ENCODE measurements at regions not wholly inside any gene's neighbourhood (a gene's known extent, or its start where the extent isn't known, plus 50 kb on each side); places are given as distances from the start of the nearest gene placed in this dataset.

DNA sequence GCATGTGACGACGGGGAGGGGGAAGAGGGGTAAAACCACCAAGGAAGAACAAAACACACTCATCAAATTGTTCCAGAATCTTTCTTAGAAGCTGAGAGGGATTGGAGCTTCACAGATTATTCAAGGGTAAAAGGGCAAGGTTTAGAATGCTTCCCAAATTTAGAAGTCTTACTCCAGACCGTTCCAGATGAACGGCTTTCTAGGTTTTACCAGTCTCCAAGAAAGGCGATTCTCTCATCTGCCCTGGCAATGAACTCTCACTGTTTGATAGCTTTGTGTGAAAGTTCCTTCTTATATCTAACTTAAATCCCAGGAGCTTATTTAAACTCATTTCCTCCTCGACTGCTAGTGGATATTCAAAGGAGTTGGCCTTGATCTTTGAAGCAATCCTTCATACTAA lies 124.3 kb upstream of the PRICKLE2 start:
- no peak overlapping the region for H3K27ac ChIP-seq
- TF ChIP-seq, protein P1, sequence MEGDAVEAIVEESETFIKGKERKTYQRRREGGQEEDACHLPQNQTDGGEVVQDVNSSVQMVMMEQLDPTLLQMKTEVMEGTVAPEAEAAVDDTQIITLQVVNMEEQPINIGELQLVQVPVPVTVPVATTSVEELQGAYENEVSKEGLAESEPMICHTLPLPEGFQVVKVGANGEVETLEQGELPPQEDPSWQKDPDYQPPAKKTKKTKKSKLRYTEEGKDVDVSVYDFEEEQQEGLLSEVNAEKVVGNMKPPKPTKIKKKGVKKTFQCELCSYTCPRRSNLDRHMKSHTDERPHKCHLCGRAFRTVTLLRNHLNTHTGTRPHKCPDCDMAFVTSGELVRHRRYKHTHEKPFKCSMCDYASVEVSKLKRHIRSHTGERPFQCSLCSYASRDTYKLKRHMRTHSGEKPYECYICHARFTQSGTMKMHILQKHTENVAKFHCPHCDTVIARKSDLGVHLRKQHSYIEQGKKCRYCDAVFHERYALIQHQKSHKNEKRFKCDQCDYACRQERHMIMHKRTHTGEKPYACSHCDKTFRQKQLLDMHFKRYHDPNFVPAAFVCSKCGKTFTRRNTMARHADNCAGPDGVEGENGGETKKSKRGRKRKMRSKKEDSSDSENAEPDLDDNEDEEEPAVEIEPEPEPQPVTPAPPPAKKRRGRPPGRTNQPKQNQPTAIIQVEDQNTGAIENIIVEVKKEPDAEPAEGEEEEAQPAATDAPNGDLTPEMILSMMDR (conservative IDR thresholded peaks at IDR 0.05), result no peak

DNA sequence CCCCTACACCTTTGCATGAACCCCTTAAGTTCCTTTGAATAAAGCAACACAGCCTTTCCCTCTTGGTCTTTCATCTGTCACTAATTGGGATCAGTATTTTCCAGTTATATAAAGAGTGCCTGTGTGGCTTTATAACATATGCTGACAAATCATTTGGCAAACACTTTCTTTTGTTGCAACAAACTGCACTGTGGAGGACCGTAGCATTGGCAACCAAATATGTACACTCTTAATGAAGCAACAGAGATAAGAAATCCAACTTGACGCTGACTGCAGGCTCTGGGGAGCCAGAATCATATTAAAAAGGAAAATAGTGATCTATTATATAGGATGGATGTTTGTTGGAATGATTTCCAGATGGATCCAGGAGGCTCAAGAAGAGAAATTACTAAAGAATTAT lies 120.1 kb upstream of the PRICKLE2 start:
- TF ChIP-seq, protein P1 (conservative IDR thresholded peaks at IDR 0.05), result no peak
- no peak overlapping the region for H3K27ac ChIP-seq

DNA sequence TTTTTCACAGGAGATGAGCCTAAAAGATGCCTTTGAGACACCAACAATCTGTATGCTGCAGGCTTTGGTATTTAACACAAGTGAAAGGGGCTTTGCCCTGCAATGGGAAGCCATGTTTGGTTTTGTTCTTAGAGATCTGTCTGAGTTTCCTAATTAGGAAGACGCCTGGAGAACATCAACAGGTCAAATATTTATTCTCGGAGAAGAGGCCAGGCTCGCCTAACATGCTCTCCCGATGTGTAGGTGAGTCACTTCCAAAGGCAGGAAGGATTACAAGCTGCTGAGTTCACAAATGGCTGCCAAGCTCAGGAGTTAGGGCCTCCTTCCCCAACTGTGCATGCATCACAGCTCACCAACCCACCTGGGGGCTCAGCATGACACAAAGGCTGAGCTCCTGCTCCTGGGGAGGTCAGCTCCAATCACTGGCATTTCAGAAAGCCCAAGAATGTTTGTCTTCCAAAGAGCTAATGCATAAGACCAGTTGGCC lies 119.5 kb upstream of the PRICKLE2 start:
- H3K27ac ChIP-seq, result no peak overlapping the region
- TF ChIP-seq, protein P1 (conservative IDR thresholded peaks at IDR 0.05), result no peak

DNA sequence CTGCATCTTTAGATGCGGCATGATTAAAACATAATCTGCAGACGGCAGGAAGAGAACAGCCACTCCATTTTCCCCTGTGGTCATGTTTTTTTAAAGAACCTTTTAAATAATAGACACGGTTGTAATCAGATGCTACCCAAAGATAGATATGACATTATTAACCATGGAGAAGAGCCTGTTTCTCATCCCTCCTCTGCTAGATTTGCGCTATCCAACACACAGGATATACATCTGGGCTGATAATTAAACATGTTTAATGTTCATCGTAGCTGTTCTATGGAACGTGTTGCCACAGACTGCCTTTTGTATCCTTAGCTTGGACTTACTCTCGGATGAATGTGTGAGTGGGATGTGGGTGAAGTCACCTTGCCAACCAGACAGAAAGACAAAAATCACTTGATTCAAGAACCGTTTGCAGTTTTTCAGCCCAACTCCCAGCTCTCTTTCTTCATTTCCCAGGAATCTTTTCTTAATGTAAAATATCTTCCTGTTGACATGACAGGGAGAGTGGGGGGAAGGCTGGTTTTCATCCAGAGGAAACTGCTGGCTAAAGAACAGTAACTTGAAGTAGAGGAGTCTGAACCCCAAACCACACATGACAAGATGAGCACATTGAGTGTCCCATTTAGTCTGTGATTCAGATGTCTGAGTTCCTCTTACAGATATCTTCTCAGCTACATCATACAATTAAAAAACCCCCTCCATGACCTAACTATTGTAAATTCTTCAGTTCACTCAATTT lies 118.6 kb upstream of the PRICKLE2 start:
- TF ChIP-seq, protein P1 (conservative IDR thresholded peaks at IDR 0.05), result no peak
- H3K27ac ChIP-seq, result no peak overlapping the region

DNA sequence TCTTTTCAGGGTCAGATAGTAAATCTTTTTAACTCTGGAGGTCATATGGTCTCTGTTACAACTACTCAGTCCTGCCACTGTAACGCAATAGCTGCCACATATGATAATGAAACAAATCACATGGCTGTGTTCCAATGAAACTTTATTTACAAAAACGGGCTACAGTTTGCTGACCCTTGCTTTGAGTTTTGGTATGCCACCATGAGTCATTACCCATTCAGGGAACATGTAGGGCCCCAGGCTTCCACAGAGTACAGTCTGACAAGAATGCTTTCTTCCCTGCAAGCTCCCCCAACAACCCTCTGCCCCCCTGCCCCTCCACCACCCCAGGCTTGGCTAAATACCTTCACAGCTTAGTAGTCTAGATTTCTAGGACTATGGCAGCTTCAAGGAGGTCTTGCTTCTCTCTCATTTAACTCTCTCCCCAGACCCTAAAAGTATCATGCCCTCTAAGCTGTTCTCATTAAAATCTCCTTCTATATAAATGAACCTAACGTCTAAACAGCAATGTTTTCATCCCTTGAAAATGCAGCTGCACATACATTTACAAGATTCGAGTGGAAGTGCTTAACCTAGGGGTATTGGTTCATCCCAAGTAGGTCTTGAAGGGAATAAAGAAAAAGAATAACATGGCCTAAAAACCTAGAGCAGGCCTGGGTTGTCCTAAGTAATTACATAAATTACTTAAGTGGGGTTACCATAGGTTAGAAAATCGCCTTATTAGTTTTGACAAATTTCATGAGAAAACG lies 117.8 kb upstream of the PRICKLE2 start:
- no peak overlapping the region for H3K27ac ChIP-seq

DNA sequence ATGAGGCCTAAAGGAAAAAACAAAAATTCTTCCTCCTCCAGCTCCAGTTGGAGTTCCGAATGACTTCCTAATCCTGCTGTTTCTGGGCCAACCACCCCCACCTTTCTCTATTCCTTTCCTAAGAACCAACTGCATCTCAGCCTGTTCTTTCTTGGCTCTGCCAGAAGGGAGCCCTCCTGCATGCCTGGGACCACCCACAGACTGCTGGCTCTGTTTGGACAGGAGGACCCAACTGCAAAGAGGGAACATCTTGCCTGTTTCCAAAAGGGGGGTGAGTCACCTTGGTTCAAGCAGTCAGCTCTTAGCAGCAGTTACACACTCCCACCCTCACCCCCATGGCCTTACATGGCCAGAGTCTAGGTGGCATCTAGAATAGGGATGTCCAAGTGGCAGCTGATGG lies 116.0 kb upstream of the PRICKLE2 start:
- TF ChIP-seq, protein P1 (conservative IDR thresholded peaks at IDR 0.05), result no peak
- H3K27ac ChIP-seq, result no peak overlapping the region

More for the DNA sequence above, 117.8 kb upstream of the PRICKLE2 start:
- TF ChIP-seq, protein P1 (conservative IDR thresholded peaks at IDR 0.05), result no peak

DNA sequence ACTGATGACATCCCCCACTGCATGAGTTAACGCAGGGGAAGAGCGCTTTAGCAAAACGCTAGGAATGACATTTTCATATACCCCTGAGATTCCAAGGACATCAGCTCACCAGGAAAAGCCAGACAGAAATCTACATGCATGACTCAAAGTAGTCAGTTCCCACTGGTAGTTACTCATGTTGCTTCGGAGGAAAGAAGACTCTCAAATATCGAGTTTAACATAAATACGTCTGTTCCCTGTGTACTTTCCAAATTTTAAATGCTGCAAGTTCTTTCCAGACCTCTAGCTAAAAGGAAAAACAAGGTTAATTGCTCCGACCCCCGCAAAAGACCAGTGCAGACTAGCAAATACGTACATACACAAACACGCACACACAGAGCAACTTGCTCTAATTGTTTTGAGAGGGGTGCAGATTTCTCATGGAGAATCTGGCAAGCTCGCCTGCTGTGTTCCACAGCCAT lies 115.4 kb upstream of the PRICKLE2 start:
- H3K27ac ChIP-seq, result no peak overlapping the region
- TF ChIP-seq, protein P1 (conservative IDR thresholded peaks at IDR 0.05), result no peak
